CD14-positive monocyte (primary cell): ENCODE measurements at regions not wholly inside any gene's neighbourhood (a gene's known extent, or its start where the extent isn't known, plus 50 kb on each side); places are given as distances from the start of the nearest gene placed in this dataset.

ENCODE experiments used
- DNase-seq, 3 donors: peaks; one replicate each; pipeline ENCODE4 v3.0.0-alpha.2; 2011 to 2022
- H2AFZ ChIP-seq: 2 replicates; pipeline ENCODE4 v1.6.0; 2012; ENCODE audit warnings: mild to moderate bottlenecking, low read depth, low read length, inconsistent platforms; ENCODE audit not compliant: insufficient read depth, poor library complexity, severe bottlenecking
- H3K27ac ChIP-seq, 2 donors: 1 replicate in 1 of 2; 2 replicates in 1 of 2; pipeline ENCODE4 v1.5.1; 2012 to 2013; ENCODE audit warnings: low read length in 2 of 2, control low read depth in 1 of 2, inconsistent platforms in 1 of 2, low read depth in 1 of 2, mild to moderate bottlenecking in 1 of 2
- H3K27me3 ChIP-seq, 2 donors: one replicate each; pipeline versions ENCODE4 v1.6.0 to v1.6.1; 2011 to 2013; ENCODE audit warnings: low read length in 2 of 2; ENCODE audit not compliant: control insufficient read depth in 2 of 2, insufficient read depth in 2 of 2
- H3K36me3 ChIP-seq, 2 donors: replicated peaks in 1 of 2; 1 replicate in 1 of 2; 2 replicates in 1 of 2; pipeline versions ENCODE4 v1.5.1 to v1.6.1; 2012 to 2013; ENCODE audit warnings: low read length in 2 of 2, control low read depth in 1 of 2, inconsistent platforms in 1 of 2, mild to moderate bottlenecking in 1 of 2; ENCODE audit not compliant: insufficient read depth in 2 of 2, control insufficient read depth in 1 of 2
- H3K4me1 ChIP-seq, 2 donors: 1 replicate in 1 of 2; 2 replicates in 1 of 2; pipeline versions ENCODE4 v1.5.1 to v1.6.1; 2012 to 2013; ENCODE audit warnings: low read length in 2 of 2, control low read depth in 1 of 2, inconsistent platforms in 1 of 2, mild to moderate bottlenecking in 1 of 2, moderate library complexity in 1 of 2; ENCODE audit not compliant: insufficient read depth in 2 of 2, control insufficient read depth in 1 of 2
- H3K4me2 ChIP-seq: replicated peaks from 2 replicates; pipeline ENCODE3; 2012; ENCODE audit warnings: low read length, moderate library complexity, mild to moderate bottlenecking; ENCODE audit not compliant: poor library complexity, severe bottlenecking; ENCODE audit errors: extremely low read depth
- H3K4me3 ChIP-seq, 3 experiments: fragments of 200-600 bp in 1 of 3; sonication (generic) in 1 of 3; replicated peaks in 1 of 3; 1 replicate in 2 of 3; 2 replicates in 1 of 3; pipeline ENCODE4 v1.5.1; 2011 to 2013; ENCODE audit warnings: low read length in 3 of 3, mild to moderate bottlenecking in 3 of 3, control low read depth in 2 of 3, low read depth in 2 of 3, inconsistent platforms in 1 of 3, moderate library complexity in 1 of 3
- H3K79me2 ChIP-seq: 2 replicates; pipeline ENCODE4 v1.6.0; 2012; ENCODE audit warnings: mild to moderate bottlenecking, control low read depth, inconsistent platforms, low read length, moderate library complexity; ENCODE audit not compliant: insufficient read depth
- H3K9ac ChIP-seq: 2 replicates; pipeline ENCODE4 v1.6.0; 2017; ENCODE audit warnings: low read length, mild to moderate bottlenecking; ENCODE audit not compliant: insufficient read depth, poor library complexity, severe bottlenecking
- H3K9me3 ChIP-seq, 2 donors: replicated peaks in 1 of 2; 1 replicate in 1 of 2; 2 replicates in 1 of 2; pipeline versions ENCODE4 v1.5.1 to v1.6.1; 2012 to 2013; ENCODE audit warnings: low read length in 2 of 2, control low read depth in 1 of 2; ENCODE audit not compliant: control insufficient read depth in 1 of 2, insufficient read depth in 1 of 2
- H4K20me1 ChIP-seq: 2 replicates; pipeline ENCODE4 v1.6.0; 2012; ENCODE audit warnings: mild to moderate bottlenecking, low read length, control low read depth, moderate library complexity; ENCODE audit not compliant: insufficient read depth
- H3K27ac Mint-ChIP-seq, 7 donors: one replicate each; pipeline ENCODE4 v1.8.0; 2020; ENCODE audit warnings: mild to moderate bottlenecking in 7 of 7, mixed read lengths in 7 of 7, moderate library complexity in 6 of 7, inconsistent platforms in 2 of 7
- H3K27me3 Mint-ChIP-seq, 3 donors: one replicate each; pipeline ENCODE4 v1.8.0; 2021 to 2022; ENCODE audit warnings: low read depth in 3 of 3, mild to moderate bottlenecking in 3 of 3, mixed read lengths in 3 of 3, moderate library complexity in 3 of 3, inconsistent platforms in 1 of 3
- H3K36me3 Mint-ChIP-seq, 2 donors: one replicate each; pipeline ENCODE4 v1.8.0; 2020; ENCODE audit warnings: mixed read lengths in 2 of 2, inconsistent platforms in 1 of 2, mild to moderate bottlenecking in 1 of 2
- H3K4me1 Mint-ChIP-seq: one replicate; pipeline ENCODE4 v1.8.0; 2020; ENCODE audit warnings: mild to moderate bottlenecking, mixed read lengths
- H3K4me3 Mint-ChIP-seq, 2 donors: one replicate each; pipeline ENCODE4 v1.8.0; 2020; ENCODE audit warnings: mild to moderate bottlenecking in 2 of 2, mixed read lengths in 2 of 2, moderate library complexity in 1 of 2
- H3K9me3 Mint-ChIP-seq, 7 donors: one replicate each; pipeline ENCODE4 v1.8.0; 2020 to 2022; ENCODE audit warnings: mixed read lengths in 7 of 7, mild to moderate bottlenecking in 6 of 7, moderate library complexity in 6 of 7, inconsistent platforms in 2 of 7
- WGBS: methylation state at CpG from one replicate; pipeline ENCODE4 v1.1.5; 2013; ENCODE audit warnings: missing lambda C conversion rate; ENCODE audit not compliant: insufficient coverage; 5-methylcytosine and 5-hydroxymethylcytosine counted together
- intact Hi-C, 2 donors: fragments of 100-400 bp; cut with micrococcal nuclease; formaldehyde crosslinking; loops; one replicate each; pipeline versions ENCODE4 v1.15.0 to v1.15.1; 2023
- TF ChIP-seq, protein P1 (sequence below): fragments of 200-600 bp; IDR thresholded peaks from one replicate; pipeline ENCODE4 v1.8.0; 2022; ENCODE audit warnings: antibody characterized with exemption, mild to moderate bottlenecking

GRCh38 chr13:106182404-106182803 lies 353.1 kb downstream of the EFNB2 start:
- DNase-seq: no peak
- no peak overlapping the region for H3K4me3 Mint-ChIP-seq
- WGBS: 23% methylated on average over 5 of the region's 6 CpGs
- Histone ChIP-seq H3K27me3 (no peaks in the 10 kb centered on the region), H3K9ac (no peak overlapping the region), H3K9me3 (peaks cover 12 to 14% of the 10 kb centered on the region in 2 donors), H2AFZ (no peak overlapping the region), H4K20me1 (no peaks in the 10 kb centered on the region), H3K36me3 (no peaks in the 10 kb centered on the region), H3K27ac (no peak overlapping the region), H3K4me3 (no peak overlapping the region), H3K4me2 (no peak overlapping the region), H3K79me2 (no peaks in the 10 kb centered on the region), H3K4me1 (no peaks in the 10 kb centered on the region)
- intact Hi-C loops: no loop called here
- TF ChIP-seq, protein P1, sequence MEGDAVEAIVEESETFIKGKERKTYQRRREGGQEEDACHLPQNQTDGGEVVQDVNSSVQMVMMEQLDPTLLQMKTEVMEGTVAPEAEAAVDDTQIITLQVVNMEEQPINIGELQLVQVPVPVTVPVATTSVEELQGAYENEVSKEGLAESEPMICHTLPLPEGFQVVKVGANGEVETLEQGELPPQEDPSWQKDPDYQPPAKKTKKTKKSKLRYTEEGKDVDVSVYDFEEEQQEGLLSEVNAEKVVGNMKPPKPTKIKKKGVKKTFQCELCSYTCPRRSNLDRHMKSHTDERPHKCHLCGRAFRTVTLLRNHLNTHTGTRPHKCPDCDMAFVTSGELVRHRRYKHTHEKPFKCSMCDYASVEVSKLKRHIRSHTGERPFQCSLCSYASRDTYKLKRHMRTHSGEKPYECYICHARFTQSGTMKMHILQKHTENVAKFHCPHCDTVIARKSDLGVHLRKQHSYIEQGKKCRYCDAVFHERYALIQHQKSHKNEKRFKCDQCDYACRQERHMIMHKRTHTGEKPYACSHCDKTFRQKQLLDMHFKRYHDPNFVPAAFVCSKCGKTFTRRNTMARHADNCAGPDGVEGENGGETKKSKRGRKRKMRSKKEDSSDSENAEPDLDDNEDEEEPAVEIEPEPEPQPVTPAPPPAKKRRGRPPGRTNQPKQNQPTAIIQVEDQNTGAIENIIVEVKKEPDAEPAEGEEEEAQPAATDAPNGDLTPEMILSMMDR: no peak
- H3K9me3 Mint-ChIP-seq: peaks cover 0 to 15% (median 8%) of the 10 kb centered on the region in 7 donors
- H3K27me3 Mint-ChIP-seq: no peaks in the 10 kb centered on the region
- H3K36me3 Mint-ChIP-seq: no peaks in the 10 kb centered on the region
- H3K27ac Mint-ChIP-seq: no peak overlapping the region
- H3K4me1 Mint-ChIP-seq: peaks cover 3% of the 10 kb centered on the region

DNA sequence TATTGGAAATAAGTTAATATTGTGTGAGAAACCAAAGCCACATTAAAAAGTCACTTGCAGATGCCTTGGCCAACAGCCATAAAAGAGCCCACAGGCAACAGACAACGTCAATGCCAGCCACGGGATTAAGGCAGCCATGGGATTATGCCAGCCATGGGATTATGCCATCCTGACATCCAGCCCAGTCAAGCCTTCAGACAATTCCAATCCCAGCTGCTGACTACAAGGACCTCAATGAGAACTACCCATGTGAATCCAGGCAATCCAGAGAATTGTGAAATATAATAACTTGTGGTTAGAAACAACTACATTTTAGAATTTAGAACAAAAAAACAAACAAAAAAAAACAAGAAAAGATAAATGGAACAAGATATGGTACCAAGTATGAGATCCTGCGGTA lies 356.6 kb downstream of the EFNB2 start:
- Histone ChIP-seq H3K4me2 (no peak overlapping the region), H3K27ac (no peak overlapping the region), H3K4me1 (no peaks in the 10 kb centered on the region), H4K20me1 (no peaks in the 10 kb centered on the region), H2AFZ (no peak overlapping the region), H3K27me3 (no peaks in the 10 kb centered on the region), H3K9ac (no peak overlapping the region), H3K4me3 (no peak overlapping the region), H3K9me3 (peaks cover 4 to 6% of the 10 kb centered on the region in 2 donors), H3K79me2 (no peaks in the 10 kb centered on the region), H3K36me3 (no peaks in the 10 kb centered on the region)
- Mint-ChIP-seq H3K4me1 (peaks cover 3% of the 10 kb centered on the region), H3K27me3 (no peaks in the 10 kb centered on the region), H3K4me3 (no peak overlapping the region), H3K27ac (no peak overlapping the region), H3K36me3 (no peaks in the 10 kb centered on the region), H3K9me3 (peaks cover 0 to 7% (median 4%) of the 10 kb centered on the region in 7 donors)
- no peak for DNase-seq
- intact Hi-C loops: no loop called here
- TF ChIP-seq, protein P1: no peak
- 57% methylated on average over 3 of the region's 3 CpGs for WGBS
